C4-2B (cell line): ENCODE measurements at regions not wholly inside any gene's neighbourhood (a gene's known extent, or its start where the extent isn't known, plus 50 kb on each side); places are given as distances from the start of the nearest gene placed in this dataset.
"Not testable (repeated sequence)": the region's sequence is repeated elsewhere in the genome, so short reads cannot be mapped to it uniquely, and the experiment has no call there.

ENCODE experiments used
- H3K27ac ChIP-seq: fragments of 450-650 bp; 2 replicates; pipeline ENCODE4 v1.5.1; 2017
- ZFX ChIP-seq: fragments of 450-650 bp; IDR thresholded peaks from 2 replicates; pipeline ENCODE4 v1.6.1; 2017
- TF ChIP-seq, protein P1 (sequence below): fragments of 450-650 bp; conservative IDR thresholded peaks from 2 replicates; pipeline ENCODE4 v1.5.1; 2017; ENCODE audit warnings: mild to moderate bottlenecking

DNA sequence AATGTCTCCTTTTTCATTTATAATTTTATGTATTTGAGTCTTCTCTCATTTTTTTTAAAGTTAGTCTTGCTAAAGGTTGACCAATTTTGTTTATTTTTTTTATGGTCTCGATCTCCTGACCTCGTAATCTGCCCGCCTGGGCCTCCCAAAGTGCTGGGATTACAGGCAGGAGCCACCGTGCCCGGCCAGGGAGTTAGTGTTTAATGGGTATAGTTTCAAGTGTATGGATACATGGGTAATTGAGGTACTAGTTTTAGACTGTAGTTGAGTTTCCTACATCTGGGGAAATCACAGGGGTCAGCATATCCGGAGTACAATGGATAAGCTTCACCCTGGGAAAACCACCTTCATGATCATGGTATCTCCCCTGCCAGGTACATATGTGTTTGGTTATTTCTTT, 267.3 kb upstream of the KCND2 start:
- H3K27ac ChIP-seq, result no peak overlapping the region
- TF ChIP-seq, protein P1, sequence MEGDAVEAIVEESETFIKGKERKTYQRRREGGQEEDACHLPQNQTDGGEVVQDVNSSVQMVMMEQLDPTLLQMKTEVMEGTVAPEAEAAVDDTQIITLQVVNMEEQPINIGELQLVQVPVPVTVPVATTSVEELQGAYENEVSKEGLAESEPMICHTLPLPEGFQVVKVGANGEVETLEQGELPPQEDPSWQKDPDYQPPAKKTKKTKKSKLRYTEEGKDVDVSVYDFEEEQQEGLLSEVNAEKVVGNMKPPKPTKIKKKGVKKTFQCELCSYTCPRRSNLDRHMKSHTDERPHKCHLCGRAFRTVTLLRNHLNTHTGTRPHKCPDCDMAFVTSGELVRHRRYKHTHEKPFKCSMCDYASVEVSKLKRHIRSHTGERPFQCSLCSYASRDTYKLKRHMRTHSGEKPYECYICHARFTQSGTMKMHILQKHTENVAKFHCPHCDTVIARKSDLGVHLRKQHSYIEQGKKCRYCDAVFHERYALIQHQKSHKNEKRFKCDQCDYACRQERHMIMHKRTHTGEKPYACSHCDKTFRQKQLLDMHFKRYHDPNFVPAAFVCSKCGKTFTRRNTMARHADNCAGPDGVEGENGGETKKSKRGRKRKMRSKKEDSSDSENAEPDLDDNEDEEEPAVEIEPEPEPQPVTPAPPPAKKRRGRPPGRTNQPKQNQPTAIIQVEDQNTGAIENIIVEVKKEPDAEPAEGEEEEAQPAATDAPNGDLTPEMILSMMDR, result no peak
- no peak for TF ChIP-seq ZFX

DNA sequence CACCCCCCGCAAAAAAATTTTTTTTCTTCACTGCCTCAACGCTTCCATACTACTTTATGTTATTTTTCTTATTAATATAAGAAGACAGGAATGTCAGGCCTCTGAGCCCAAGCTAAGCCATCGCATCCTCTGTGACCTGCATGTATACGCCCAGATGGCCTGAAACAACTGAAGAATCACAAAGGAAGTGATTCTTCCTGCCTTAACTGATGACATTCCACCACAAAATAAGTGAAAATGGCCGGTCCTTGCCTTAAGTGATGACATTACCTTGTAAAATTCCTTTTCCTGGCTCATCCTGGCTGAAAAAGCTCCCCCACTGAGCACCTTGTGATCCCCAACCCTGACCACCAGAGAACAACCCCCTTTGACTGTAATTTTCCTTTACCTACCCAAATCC, 258.7 kb upstream of the KCND2 start:
- not testable (repeated sequence) for H3K27ac ChIP-seq

DNA sequence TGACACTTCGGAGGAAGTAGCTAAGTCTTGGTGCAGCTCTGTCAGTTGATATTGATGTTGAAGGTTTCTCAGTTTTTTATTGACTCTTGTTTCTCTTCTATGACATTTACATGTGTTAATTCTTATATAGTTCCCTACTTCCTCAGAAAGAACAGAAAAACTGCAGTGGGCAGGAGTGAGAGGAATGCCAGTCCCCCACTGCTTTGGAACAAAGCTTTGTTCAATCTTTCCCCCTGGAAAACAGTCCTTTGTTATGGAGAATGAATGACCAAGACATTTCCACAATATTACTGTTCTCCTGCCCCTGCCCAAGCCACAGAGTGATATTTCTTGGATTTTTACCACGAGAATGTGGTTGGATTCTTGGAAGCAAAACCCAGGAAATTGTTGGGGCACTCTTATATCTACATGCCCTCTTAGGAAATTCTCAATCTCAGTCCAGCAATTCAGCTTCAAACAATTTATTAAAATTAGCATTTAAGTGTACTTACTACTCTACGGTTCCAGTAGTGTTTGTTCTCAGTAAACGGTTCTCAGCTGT, 258.0 kb upstream of the KCND2 start:
- no peak overlapping the region for H3K27ac ChIP-seq
- no peak for TF ChIP-seq ZFX
- TF ChIP-seq, protein P1, result no peak

DNA sequence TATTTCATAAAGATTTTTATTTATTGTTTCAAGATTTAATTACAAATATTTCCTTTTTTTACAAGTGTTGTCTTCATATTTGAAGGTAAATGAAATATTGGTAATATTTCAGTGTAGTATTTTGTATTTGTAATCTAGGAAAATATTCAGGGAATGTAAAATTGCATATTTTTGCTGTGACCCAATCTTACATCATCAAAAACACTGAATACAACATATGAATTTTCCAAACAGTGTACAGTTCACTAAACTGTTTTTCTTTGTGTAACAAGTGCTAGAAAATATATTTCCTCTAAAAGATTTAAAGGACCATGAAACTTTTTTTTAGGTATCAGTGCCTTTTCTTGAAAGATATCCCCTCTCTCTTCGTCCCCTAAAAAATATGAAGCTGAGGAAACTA, 251.9 kb upstream of the KCND2 start:
- TF ChIP-seq ZFX, result no peak
- H3K27ac ChIP-seq, result no peak overlapping the region

DNA sequence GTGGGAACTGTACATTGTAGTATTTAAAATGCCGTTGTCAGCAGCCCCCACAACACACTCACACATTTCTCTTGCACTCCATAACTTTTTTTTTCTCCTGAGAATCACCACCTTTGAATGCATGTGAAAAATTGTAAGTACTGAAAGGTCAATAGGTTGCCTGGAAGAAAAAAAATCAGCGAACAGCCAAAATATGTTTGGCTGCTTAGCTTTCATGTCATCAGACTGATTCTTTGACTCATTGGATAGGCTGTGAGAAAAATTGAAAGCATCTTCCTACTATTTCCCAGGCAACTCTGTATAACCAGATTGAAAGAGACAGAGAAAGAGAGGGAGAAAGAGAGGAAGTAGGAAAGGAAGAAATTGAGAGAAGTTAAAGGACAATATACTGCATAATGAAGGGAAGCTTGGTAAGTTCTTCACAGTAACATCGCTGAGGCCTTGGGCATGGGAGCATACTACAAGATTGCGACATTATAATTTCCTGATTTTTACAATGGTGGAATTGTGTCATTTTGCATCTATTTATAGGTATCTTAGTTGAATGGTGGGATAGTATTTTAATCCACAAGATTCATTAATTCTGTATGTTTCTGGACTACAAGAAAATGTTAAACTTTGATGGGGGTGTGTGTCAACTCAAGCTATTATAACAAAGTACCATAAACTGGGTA, 249.3 kb upstream of the KCND2 start:
- H3K27ac ChIP-seq, result no peak overlapping the region
- TF ChIP-seq, protein P1, result no peak
- no peak for TF ChIP-seq ZFX

DNA sequence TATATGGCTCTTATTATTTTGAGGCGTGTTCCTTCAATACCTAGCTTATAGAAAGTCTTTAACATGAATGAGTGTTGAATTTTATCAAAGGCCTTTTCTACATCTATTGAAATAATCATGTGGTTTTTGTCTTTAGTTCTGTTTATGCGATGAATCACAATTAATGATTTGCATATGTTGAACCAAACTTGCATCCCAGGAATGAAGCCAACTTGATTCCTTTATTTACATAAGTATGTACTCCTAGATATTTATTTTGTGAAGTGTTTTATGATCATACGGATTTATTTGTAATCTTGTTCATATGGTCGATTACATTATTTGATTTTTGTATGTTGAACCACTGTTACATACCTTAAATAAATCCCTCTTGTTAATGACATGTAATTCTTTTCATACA, 244.3 kb upstream of the KCND2 start:
- no peak overlapping the region for H3K27ac ChIP-seq
- TF ChIP-seq, protein P1, result no peak
- TF ChIP-seq ZFX, result no peak

DNA sequence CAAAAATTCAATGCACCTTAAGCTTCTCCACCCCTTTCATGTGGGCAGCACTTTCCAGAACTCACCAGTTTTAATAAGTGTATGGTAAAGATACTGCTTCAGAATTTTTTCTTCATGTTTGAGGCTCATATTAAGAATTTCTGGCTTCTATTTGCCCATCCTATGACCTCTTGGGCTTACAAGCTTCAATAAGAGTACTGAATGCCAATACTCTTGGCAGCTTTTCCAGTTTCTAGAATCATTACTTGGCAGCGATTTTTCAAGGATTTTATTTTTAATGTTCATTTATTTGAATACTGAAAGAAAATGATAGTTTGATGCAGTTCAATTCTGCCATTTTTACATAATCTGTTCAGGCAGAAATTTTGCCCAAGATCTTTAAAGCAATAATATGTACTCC, 242.1 kb upstream of the KCND2 start:
- H3K27ac ChIP-seq, result no peak overlapping the region
- TF ChIP-seq, protein P1, result no peak
- no peak; the same call in 1 of the 2 replicates for TF ChIP-seq ZFX

DNA sequence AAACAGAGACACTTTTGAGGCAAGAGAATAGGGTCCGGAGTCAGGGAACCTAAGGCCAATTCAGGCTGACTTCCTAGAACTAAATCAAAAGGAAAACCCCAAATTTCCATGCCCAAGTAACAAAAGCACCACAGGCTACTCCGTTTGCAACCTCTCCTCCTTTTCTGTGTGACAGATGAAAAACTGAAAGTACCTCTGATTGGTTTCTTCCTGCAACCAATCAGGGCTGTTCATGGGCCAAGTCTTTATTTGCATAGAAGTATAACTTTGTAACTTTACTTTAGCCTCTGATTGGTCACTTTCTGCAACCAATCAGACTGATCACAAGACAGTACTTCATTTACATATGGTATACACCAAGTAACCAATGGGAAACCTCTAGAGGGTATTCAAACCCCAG, 239.9 kb upstream of the KCND2 start:
- TF ChIP-seq, protein P1, result no peak
- no peak for TF ChIP-seq ZFX
- H3K27ac ChIP-seq, result no peak overlapping the region
